HCT116 (cell line): ENCODE measurements at regions not wholly inside any gene's neighbourhood (a gene's known extent, or its start where the extent isn't known, plus 50 kb on each side); places are given as distances from the start of the nearest gene placed in this dataset.
"Not testable (repeated sequence)": the region's sequence is repeated elsewhere in the genome, so short reads cannot be mapped to it uniquely, and the experiment has no call there.

Experiments
- ATAC-seq: fragments of 200-7000 bp; cut with Tn5 transposase; 2 replicates; pipeline ENCODE4 v1.9.1; 2020; ENCODE audit warnings: mild to moderate bottlenecking, moderate library complexity
- BruUV-seq: library from RNA; stranded (reverse); fragments of 400-500 nt; replicated peaks from 2 replicates; lab custom pipeline; 2021; lab: Mats Ljungman, UMichigan
- CTCF ChIA-PET: fragments of 300-600 bp; sonication (Branson Sonifier 250); formaldehyde crosslinking; loops from one replicate; lab custom pipeline; 2021; ENCODE audit warnings: antibody characterized with exemption; lab: Charles Lee
- POLR2A ChIA-PET: fragments of 300-600, 350-600 bp; sonication (Branson Sonifier 250); formaldehyde crosslinking; loops from one replicate; lab custom pipeline; 2021; ENCODE audit warnings: antibody characterized with exemption; lab: Charles Lee
- RAD21 ChIA-PET, 2 experiments: fragments of 300-600 bp; sonication (Branson Sonifier 250); formaldehyde crosslinking; loops; one replicate each; lab custom pipeline; 2023; ENCODE audit warnings: low total read pairs in 2 of 2; ENCODE audit not compliant: uncharacterized antibody in 2 of 2, unreplicated experiment in 2 of 2, low non-redundant PET in 1 of 2; lab: Charles Lee
- DNase-seq: peaks from one replicate; pipeline ENCODE4 v3.0.0-alpha.2; 2010; ENCODE audit warnings: low read depth, low spot score
- H2AFZ ChIP-seq: fragments of 200-600 bp; shearing (Covaris generic), sonication (generic); 2 replicates; pipeline ENCODE4 v1.6.1; 2017; ENCODE audit warnings: low read depth, mixed run types, mixed read lengths, antibody characterized with exemption, low read length; ENCODE audit not compliant: poor library complexity, severe bottlenecking
- H3K27ac ChIP-seq: 2 replicates; pipeline ENCODE4 v1.5.1; 2012; ENCODE audit warnings: low read depth, low read length
- H3K27me3 ChIP-seq: fragments of 200-600 bp; sonication (generic); 2 replicates; pipeline ENCODE4 v1.6.1; 2016; ENCODE audit warnings: mixed run types, low read length, mixed read lengths; ENCODE audit not compliant: insufficient read depth
- H3K36me3 ChIP-seq, 2 experiments: fragments of 200-500 bp in 1 of 2; fragments of 200-600 bp in 1 of 2; sonication (Bioruptor generic) in 1 of 2; sonication (generic) in 1 of 2; 2 replicates each; pipeline versions ENCODE4 v1.5.1 to v1.6.1; 2014 to 2016; ENCODE audit warnings: low read length in 2 of 2, inconsistent platforms in 1 of 2, mixed read lengths in 1 of 2, mixed run types in 1 of 2; ENCODE audit not compliant: insufficient read depth in 2 of 2, control insufficient read depth in 1 of 2
- H3K4me1 ChIP-seq, 2 experiments: fragments of 200-600 bp in 1 of 2; sonication (generic) in 1 of 2; 2 replicates each; pipeline versions ENCODE4 v1.5.1 to v1.6.1; 2012 to 2017; ENCODE audit warnings: low read length in 2 of 2, inconsistent platforms in 1 of 2, mild to moderate bottlenecking in 1 of 2, mixed read lengths in 1 of 2, mixed run types in 1 of 2, moderate library complexity in 1 of 2; ENCODE audit not compliant: insufficient read depth in 2 of 2, control insufficient read depth in 1 of 2
- H3K4me2 ChIP-seq: fragments of 200-600 bp; sonication (generic); 2 replicates; pipeline ENCODE4 v1.6.1; 2017; ENCODE audit warnings: mixed run types, low read length, mixed read lengths
- H3K4me3 ChIP-seq, 2 experiments: fragments of 200-600 bp in 1 of 2; sonication (generic) in 1 of 2; replicated peaks in 1 of 2; 2 replicates each; pipeline ENCODE4 v1.5.1; 2011 to 2016; ENCODE audit warnings: low read length in 2 of 2, control low read depth in 1 of 2, low read depth in 1 of 2, mild to moderate bottlenecking in 1 of 2, mixed read lengths in 1 of 2, mixed run types in 1 of 2
- H3K79me2 ChIP-seq: fragments of 200-600 bp; sonication (generic); 2 replicates; pipeline ENCODE4 v1.6.1; 2017; ENCODE audit warnings: mild to moderate bottlenecking, mixed run types, low read length, moderate library complexity, mixed read lengths; ENCODE audit not compliant: insufficient read depth
- H3K9ac ChIP-seq: fragments of 200-600 bp; sonication (generic); 2 replicates; pipeline ENCODE4 v1.6.1; 2016; ENCODE audit warnings: low read length, mixed read lengths
- H3K9me2 ChIP-seq: fragments of 200-600 bp; sonication (generic), shearing (Covaris generic); 2 replicates; pipeline ENCODE4 v1.6.1; 2017; ENCODE audit warnings: mixed run types, mild to moderate bottlenecking, moderate library complexity; ENCODE audit not compliant: insufficient read depth
- H3K9me3 ChIP-seq, 2 experiments: fragments of 200-500 bp in 1 of 2; fragments of 200-600 bp in 1 of 2; sonication (Bioruptor generic) in 1 of 2; sonication (generic) in 1 of 2; 2 replicates each; pipeline ENCODE4 v1.6.1; 2014 to 2017; ENCODE audit warnings: low read length in 2 of 2, mixed read lengths in 2 of 2, inconsistent platforms in 1 of 2, low read depth in 1 of 2, mild to moderate bottlenecking in 1 of 2, mixed run types in 1 of 2, moderate library complexity in 1 of 2; ENCODE audit not compliant: control insufficient read depth in 1 of 2, insufficient read depth in 1 of 2
- H4K20me1 ChIP-seq: fragments of 200-600 bp; sonication (generic), shearing (Covaris generic); 2 replicates; pipeline ENCODE4 v1.6.1; 2017; ENCODE audit warnings: mixed run types, mild to moderate bottlenecking, moderate library complexity; ENCODE audit not compliant: insufficient read depth
- ATF3 ChIP-seq: IDR thresholded peaks from 2 replicates; pipeline ENCODE4 v1.6.1; 2012
- CTCF ChIP-seq, 3 experiments: fragments of 200-600 bp in 1 of 3; sonication (generic) in 1 of 3; IDR thresholded peaks in 2 of 3; conservative IDR thresholded peaks in 1 of 3; 2 replicates each; pipeline ENCODE4 v1.5.1; 2012 to 2017; ENCODE audit warnings: low read depth in 2 of 3, low read length in 2 of 3, antibody characterized with exemption in 1 of 3, borderline replicate concordance in 1 of 3, control low read depth in 1 of 3, mild to moderate bottlenecking in 1 of 3, mixed read lengths in 1 of 3, mixed run types in 1 of 3, moderate library complexity in 1 of 3; ENCODE audit not compliant: insufficient read depth in 1 of 3
- intact Hi-C: fragments of 100-400 bp; cut with micrococcal nuclease; formaldehyde crosslinking; loops from 2 replicates; pipeline ENCODE4 v1.10.0; 2022

GRCh38 chr14:106318700-106319099 lies 792.3 kb downstream of the TMEM121 start:
- intact Hi-C loops, result no loop called here
- CTCF ChIA-PET, result no interaction called here

GRCh38 chr14:106323970-106324369 lies 797.6 kb downstream of the TMEM121 start:
- H4K20me1 ChIP-seq, H3K36me3 ChIP-seq, H2AFZ ChIP-seq, H3K9me2 ChIP-seq, H3K4me3 ChIP-seq, CTCF ChIA-PET, RAD21 ChIA-PET, H3K9ac ChIP-seq, H3K4me1 ChIP-seq, BruUV-seq, H3K9me3 ChIP-seq, intact Hi-C loops, H3K27ac ChIP-seq, H3K4me2 ChIP-seq, H3K27me3 ChIP-seq, H3K79me2 ChIP-seq, DNase-seq, ATAC-seq, POLR2A ChIA-PET: not testable (repeated sequence)

More at GRCh38 chr14:106318700-106319099, 792.3 kb downstream of the TMEM121 start:
- Histone ChIP-seq H3K36me3 (no peaks in the 10 kb centered on the region), H3K27me3 (no peaks in the 10 kb centered on the region), H3K27ac (no peak overlapping the region), H4K20me1 (no peaks in the 10 kb centered on the region), H3K4me3 (no peak overlapping the region), H3K9ac (no peak overlapping the region), H3K4me1 (no peaks in the 10 kb centered on the region), H3K9me3 (peaks cover 0 to 6% of the 10 kb centered on the region in 2 experiments; a peak in 2 of 4 replicates), H3K79me2 (no peaks in the 10 kb centered on the region), H2AFZ (no peak overlapping the region), H3K9me2 (no peaks in the 10 kb centered on the region), H3K4me2 (no peak overlapping the region)
- TF ChIP-seq ATF3, result no peak
- peak in 2 of 3 experiments; percentile 18 to 28; a peak in 1 of 6 replicates for TF ChIP-seq CTCF (IDR thresholded peaks at IDR 0.05 in 2 of 3, conservative IDR thresholded peaks at IDR 0.05 in 1 of 3; ENCODE audit: borderline replicate concordance in 1 of 3, insufficient read depth in 1 of 3, low read depth in 2 of 3, low read length in 2 of 3)
- ChIA-PET RAD21 (no interaction called here), POLR2A (no interaction called here)
- no peak for ATAC-seq
- DNase-seq, result no peak
- BruUV-seq, result no TSS peak
